Limb (tissue), 2 donors: ENCODE measurements at regions not wholly inside any gene's neighbourhood (a gene's known extent, or its start where the extent isn't known, plus 50 kb on each side); places are given as distances from the start of the nearest gene placed in this dataset.
"Not testable (repeated sequence)": the region's sequence is repeated elsewhere in the genome, so short reads cannot be mapped to it uniquely, and the experiment has no call there.

Experiments
- DNase-seq, 2 donors: peaks; one replicate each; pipeline ENCODE4 v3.0.0-alpha.2; 2016; ENCODE audit errors: extremely low spot score in 2 of 2

- no peak for DNase-seq
These were observed 795.1 kb upstream of the CDH8 start for GRCh38 chr16:62831235-62831850.

DNA sequence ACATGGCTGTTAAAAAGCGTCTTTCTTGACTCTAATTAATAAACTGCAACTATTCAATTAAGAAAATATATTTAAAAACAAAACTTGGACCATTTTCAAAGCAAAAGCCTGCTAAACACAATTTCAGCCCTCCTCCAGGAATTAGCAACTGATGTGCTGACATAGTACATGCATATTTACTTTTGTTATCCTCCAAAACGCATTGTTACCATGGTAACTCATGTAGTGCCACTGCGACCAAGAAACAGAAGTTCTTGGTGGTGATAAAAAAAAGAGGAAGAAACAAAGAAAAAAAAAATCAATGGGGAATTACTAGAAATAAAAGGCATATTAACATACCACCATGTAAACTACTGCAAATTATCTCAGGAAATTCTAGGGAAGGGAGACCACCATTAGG lies 793.4 kb upstream of the CDH8 start:
- no peak for DNase-seq

GRCh38 chr16:62829084-62829483 lies 792.8 kb upstream of the CDH8 start:
- DNase-seq: no peak

- no peak for DNase-seq
These were observed 785.6 kb upstream of the CDH8 start for GRCh38 chr16:62821824-62822223.

- DNase-seq: no peak
These were observed 780.8 kb upstream of the CDH8 start for GRCh38 chr16:62816971-62817519.

- no peak for DNase-seq
These were observed 778.7 kb upstream of the CDH8 start for GRCh38 chr16:62814891-62815290.

GRCh38 chr16:62805221-62805857 lies 769.1 kb upstream of the CDH8 start:
- no peak for DNase-seq

DNA sequence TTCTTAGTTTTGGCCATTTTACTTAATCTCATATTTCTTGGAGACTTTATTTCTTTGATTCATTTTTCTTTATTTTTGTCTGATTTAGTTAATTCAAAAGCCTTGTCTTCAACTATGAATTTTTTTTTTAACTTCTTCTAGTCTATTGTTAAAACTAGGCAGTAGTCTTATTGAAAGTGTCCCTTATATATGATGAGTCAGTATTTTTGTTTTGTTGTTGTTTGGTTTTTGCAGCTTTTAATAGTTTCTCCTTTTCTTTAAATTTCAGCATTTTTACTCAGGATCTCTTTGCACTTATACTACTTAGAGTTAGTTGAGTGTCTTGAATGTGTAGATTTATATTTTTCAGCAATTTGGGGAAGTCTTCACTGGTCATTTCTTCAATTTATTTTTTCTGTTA lies 758.5 kb upstream of the CDH8 start:
- DNase-seq: no peak

DNA sequence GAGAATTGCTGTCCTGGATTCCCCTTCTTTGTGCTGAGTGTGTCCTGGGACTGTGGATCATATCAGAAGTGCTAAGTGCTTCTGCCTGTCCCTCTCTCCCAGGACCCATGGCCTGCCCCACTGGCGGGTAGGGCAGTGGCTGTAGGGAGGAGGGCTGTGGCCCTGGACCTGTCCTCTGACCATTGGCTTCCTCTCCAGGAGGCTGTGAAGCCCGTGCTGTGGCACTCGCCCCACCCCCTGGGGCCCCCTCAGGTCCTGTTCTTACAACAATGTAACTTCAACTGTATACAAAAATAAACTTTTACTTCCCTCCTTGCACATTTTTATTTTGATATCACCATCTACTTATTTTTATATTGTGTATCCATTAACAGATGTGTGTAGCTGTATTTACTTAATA lies 743.8 kb upstream of the CDH8 start:
- not testable (repeated sequence) for DNase-seq

- no peak for DNase-seq
These were observed 728.3 kb upstream of the CDH8 start for GRCh38 chr16:62764572-62764971.

DNA sequence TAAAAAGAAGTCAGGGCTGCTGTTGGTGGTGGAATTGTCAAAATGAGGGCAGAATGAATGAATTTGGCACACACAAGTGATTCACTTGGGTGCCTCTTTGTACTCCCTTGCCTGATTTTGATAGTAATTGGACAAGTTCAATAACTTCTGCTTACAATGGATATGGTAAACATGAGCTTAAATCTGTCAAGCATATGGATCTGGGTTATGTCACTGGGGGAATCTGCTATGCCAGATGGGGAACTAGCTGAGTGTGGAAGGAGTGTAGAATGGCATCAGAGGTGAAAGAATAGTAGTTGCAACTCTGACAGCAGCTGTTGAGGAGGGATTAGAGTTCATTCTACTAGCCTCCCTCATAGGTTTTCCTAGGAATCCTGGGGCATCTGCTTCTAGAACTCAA lies 724.2 kb upstream of the CDH8 start:
- DNase-seq: peak in 1 of 2 donors; percentile 3

DNA sequence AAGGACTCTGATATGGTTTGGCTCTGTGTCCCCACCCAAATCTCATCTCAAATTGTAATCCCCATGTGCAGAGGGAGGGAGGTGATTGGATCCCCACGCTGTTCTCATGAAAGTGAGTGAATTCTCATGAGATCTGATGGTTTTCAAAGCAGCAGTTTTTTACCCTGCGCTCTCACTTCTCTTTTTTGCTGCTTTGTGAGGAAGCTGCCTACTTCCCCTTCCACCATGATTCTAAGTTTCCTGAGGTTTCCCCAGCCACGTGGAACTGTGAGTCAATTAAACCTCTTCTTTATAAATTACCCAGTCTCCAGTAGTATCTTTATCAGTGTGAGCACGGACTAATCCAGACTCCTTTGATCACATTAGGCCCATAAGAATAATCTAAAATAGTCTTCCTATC lies 719.7 kb upstream of the CDH8 start:
- DNase-seq: no peak

GRCh38 chr16:62752854-62753253 lies 716.6 kb upstream of the CDH8 start:
- no peak for DNase-seq

DNA sequence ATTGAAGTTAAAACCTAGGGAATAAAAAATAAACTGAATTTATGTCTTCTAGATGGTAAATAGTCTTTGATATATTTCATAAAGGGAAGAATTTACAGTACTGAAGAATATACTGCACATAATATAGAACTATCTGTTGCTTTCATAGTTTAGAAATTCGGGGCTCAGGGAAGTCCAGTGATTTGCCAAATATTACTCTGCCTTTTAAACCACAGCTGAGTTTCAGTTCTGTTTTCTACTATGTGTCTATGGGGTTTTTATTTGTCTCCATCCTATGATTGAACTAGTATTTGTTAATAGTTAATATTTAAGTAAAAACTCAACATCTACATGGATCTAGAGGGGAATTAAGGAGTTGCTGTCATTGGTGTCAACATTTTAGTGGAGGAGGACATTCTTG lies 715.0 kb upstream of the CDH8 start:
- DNase-seq: no peak

DNA sequence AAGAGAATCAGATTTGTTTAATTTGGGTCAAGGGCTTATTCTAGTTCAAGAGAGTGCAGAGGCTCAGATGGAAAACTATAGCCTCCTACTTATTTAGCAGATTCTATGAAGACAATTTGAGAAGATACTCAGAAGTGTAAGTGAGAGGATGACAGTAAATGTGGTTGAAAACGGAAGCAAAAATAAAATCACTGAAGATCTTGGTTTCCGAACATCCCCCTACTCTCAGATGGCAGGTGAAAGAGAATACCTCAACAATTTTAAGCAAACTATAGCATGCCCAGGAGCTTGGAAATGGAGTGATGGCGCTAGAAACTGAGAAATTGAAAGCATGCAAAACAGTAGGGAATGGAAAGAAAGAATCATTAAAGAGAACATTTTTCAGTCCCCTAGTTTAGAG lies 705.5 kb upstream of the CDH8 start:
- no peak for DNase-seq

- peak; percentile 28 to 36 for DNase-seq
These were observed 702.6 kb upstream of the CDH8 start for GRCh38 chr16:62738666-62739460.

GRCh38 chr16:62732092-62732491 lies 695.9 kb upstream of the CDH8 start:
- no peak for DNase-seq

DNA sequence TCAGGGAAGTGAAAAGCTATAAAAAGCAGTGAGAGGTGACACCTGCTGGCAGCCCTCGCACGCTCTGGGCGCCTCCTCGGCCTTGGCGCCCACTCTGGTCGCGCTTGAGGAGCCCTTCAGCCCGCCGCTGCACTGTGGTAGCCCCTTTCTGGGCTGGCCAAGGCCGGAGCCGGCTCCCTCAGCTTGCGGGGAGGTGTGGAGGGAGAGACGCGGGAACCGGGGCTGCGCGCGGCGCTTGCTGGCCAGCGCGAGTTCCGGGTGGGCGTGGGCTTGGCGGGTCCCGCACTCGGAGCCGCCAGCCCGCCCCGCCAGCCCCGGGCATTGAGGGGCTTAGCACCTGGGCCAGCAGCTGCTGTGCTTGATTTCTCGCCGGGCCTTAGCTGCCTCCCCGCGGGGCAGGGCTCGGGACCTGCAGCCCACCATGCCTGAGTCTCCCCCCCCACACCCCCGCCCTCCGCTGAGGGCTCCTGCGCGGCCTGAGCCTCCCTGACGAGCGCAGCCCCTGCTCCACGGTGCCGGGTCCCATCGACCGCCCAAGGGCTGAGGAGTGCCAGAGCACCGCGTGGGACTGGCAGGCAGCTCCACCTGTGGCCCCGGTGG lies 688.5 kb upstream of the CDH8 start:
- DNase-seq: not testable (repeated sequence)

DNA sequence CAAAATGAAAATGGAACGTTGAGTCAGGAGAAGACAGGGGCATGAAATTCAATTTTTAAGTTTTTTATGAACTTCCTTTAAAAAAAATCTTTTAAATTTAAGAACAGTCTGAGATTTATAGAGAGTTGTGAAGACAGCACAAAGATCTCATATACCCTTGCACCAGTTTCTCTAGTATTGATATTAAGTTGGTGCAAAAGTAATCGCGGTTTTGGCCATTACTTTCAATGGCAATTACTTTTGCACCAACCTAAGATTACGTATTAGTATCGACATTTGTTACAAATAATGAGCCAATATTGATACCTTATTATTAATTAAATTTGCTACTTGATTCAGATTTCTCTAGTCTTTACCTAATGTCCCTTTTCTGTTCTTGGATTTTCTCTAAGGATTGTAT lies 684.4 kb upstream of the CDH8 start:
- DNase-seq: no peak

- DNase-seq: no peak
These were observed 680.8 kb upstream of the CDH8 start for GRCh38 chr16:62717026-62717425.

GRCh38 chr16:62715701-62716100 lies 679.5 kb upstream of the CDH8 start:
- no peak for DNase-seq

DNA sequence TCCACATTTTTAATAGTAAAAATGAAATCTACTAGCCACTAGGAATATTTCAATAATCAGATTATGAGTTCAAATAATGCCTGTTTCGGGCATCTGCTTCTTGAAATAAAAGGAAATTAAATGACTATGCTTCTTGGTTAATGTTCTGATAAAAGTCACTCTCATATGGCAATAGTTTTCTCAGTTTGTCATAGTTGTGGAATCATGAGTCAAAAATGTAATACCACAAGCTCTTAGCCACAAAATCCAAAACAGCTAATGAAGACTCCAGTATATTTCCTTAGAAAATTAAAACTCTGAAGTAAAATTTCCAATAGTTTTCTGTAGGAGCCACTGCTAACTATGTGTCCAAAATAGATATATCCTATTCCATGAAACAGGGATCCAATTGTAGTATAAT lies 676.3 kb upstream of the CDH8 start:
- DNase-seq: no peak
